ENCODE measurements at regions not wholly inside any gene's neighbourhood (a gene's known extent, or its start where the extent isn't known, plus 50 kb on each side); places are given as distances from the start of the nearest gene placed in this dataset.

DNA sequence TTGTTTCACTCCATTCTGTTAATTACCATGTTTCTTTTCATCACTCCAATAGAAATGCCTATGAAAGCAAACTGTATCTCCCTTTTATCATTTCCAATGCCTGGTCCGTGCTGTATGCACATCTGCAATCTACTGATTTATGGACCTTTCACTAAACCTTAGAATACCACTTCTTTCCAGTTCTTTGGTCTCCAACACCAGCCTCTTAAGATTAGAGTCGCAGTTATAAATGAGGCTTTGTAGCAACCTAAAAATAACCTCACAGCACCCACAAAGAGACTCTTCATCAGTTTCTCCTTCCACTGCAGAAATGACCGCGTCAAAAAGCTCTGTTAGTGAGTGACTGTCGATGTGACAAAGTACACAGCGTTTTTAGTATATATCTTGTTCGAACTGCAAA, 282.6 kb downstream of the ADGRA3 start:
- Histone ChIP-seq H3K79me2 (ENCODE audit: insufficient read depth, low read length) (no peaks in the 10 kb centered on the region), H3K36me3 (ENCODE audit: insufficient read depth, low read length) (no peaks in the 10 kb centered on the region), H3K9ac (ENCODE audit: low read depth, low read length) (no peak overlapping the region), H2AFZ (ENCODE audit: low read depth, low read length) (no peak overlapping the region), H4K20me1 (ENCODE audit: insufficient read depth, low read length) (no peaks in the 10 kb centered on the region), H3K27me3 (ENCODE audit: insufficient read depth, low read length, poor library complexity) (no peaks in the 10 kb centered on the region), H3K4me3 (ENCODE audit: low read depth in 1 of 2, low read length in 2 of 2) (no peak overlapping the region), H3K27ac (ENCODE audit: low read length) (no peak overlapping the region), H3K9me3 (ENCODE audit: insufficient read depth, low read length, severe bottlenecking) (no peaks in the 10 kb centered on the region), H3K4me2 (ENCODE audit: insufficient read depth, low read length) (no peak overlapping the region), H3K4me1 (ENCODE audit: insufficient read depth, low read length) (no peaks in the 10 kb centered on the region)
- DNase-seq: no peak
- no peak for TF ChIP-seq EZH2 (IDR thresholded peaks at IDR 0.05; ENCODE audit: borderline replicate concordance, low read depth, low read length, severe bottlenecking)
- TF ChIP-seq, protein P1, sequence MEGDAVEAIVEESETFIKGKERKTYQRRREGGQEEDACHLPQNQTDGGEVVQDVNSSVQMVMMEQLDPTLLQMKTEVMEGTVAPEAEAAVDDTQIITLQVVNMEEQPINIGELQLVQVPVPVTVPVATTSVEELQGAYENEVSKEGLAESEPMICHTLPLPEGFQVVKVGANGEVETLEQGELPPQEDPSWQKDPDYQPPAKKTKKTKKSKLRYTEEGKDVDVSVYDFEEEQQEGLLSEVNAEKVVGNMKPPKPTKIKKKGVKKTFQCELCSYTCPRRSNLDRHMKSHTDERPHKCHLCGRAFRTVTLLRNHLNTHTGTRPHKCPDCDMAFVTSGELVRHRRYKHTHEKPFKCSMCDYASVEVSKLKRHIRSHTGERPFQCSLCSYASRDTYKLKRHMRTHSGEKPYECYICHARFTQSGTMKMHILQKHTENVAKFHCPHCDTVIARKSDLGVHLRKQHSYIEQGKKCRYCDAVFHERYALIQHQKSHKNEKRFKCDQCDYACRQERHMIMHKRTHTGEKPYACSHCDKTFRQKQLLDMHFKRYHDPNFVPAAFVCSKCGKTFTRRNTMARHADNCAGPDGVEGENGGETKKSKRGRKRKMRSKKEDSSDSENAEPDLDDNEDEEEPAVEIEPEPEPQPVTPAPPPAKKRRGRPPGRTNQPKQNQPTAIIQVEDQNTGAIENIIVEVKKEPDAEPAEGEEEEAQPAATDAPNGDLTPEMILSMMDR (IDR thresholded peaks at IDR 0.05; ENCODE audit: borderline replicate concordance, extremely low read depth, low read length, poor library complexity, severe bottlenecking): no peak
- no peak for ATAC-seq (ENCODE audit: insufficient read depth, low read depth)

- H3K4me1 ChIP-seq (ENCODE audit: insufficient read depth, low read length): no peaks in the 10 kb centered on the region
- DNase-seq (no peak), ATAC-seq (ENCODE audit: insufficient read depth, low read depth) (no peak)
- no peak overlapping the region for H3K4me3 ChIP-seq (ENCODE audit: low read depth in 1 of 2, low read length in 2 of 2)
- H3K36me3 ChIP-seq (ENCODE audit: insufficient read depth, low read length): no peaks in the 10 kb centered on the region
- H2AFZ ChIP-seq (ENCODE audit: low read depth, low read length): no peak overlapping the region
- no peaks in the 10 kb centered on the region for H3K79me2 ChIP-seq (ENCODE audit: insufficient read depth, low read length)
- no peaks in the 10 kb centered on the region for H3K9me3 ChIP-seq (ENCODE audit: insufficient read depth, low read length, severe bottlenecking)
- no peak overlapping the region for H3K27ac ChIP-seq (ENCODE audit: low read length)
- TF ChIP-seq, protein P1 (IDR thresholded peaks at IDR 0.05; ENCODE audit: borderline replicate concordance, extremely low read depth, low read length, poor library complexity, severe bottlenecking): no peak
- no peak for TF ChIP-seq EZH2 (IDR thresholded peaks at IDR 0.05; ENCODE audit: borderline replicate concordance, low read depth, low read length, severe bottlenecking)
- H3K9ac ChIP-seq (ENCODE audit: low read depth, low read length): no peak overlapping the region
- no peaks in the 10 kb centered on the region for H4K20me1 ChIP-seq (ENCODE audit: insufficient read depth, low read length)
- no peaks in the 10 kb centered on the region for H3K27me3 ChIP-seq (ENCODE audit: insufficient read depth, low read length, poor library complexity)
- no peak overlapping the region for H3K4me2 ChIP-seq (ENCODE audit: insufficient read depth, low read length)
Measured at GRCh38 chr4:22220965-22221364, 272.4 kb upstream of the KCNIP4 start.

DNA sequence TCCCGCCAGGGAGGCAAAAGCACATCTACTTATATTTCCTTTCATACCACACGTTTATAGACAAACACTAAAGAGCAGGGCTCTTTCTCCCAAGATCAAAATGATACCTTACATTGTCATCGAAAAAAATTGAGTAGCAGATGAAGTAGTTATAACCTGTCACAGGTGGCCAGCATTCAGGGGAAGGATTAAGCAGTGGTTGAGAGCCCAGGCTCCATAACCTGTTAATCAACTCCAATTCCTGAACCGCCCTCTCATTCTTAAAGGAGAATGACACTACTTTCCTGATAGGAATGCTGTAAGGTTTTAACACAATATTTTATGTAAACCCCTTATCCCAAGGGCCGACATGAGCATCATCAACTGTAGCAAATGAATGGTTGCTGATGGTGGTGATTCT, 268.9 kb upstream of the KCNIP4 start:
- Histone ChIP-seq H4K20me1 (ENCODE audit: insufficient read depth, low read length) (no peaks in the 10 kb centered on the region), H2AFZ (ENCODE audit: low read depth, low read length) (no peak overlapping the region), H3K4me2 (ENCODE audit: insufficient read depth, low read length) (no peak overlapping the region), H3K36me3 (ENCODE audit: insufficient read depth, low read length) (no peaks in the 10 kb centered on the region), H3K27ac (ENCODE audit: low read length) (no peak overlapping the region), H3K9me3 (ENCODE audit: insufficient read depth, low read length, severe bottlenecking) (no peaks in the 10 kb centered on the region), H3K27me3 (ENCODE audit: insufficient read depth, low read length, poor library complexity) (no peaks in the 10 kb centered on the region), H3K4me1 (ENCODE audit: insufficient read depth, low read length) (no peaks in the 10 kb centered on the region), H3K4me3 (ENCODE audit: low read depth in 1 of 2, low read length in 2 of 2) (no peak overlapping the region), H3K9ac (ENCODE audit: low read depth, low read length) (no peak overlapping the region), H3K79me2 (ENCODE audit: insufficient read depth, low read length) (no peaks in the 10 kb centered on the region)
- TF ChIP-seq EZH2 (IDR thresholded peaks at IDR 0.05; ENCODE audit: borderline replicate concordance, low read depth, low read length, severe bottlenecking): no peak
- DNase-seq: no peak
- ATAC-seq (ENCODE audit: insufficient read depth, low read depth): no peak

- no peaks in the 10 kb centered on the region for H3K36me3 ChIP-seq (ENCODE audit: insufficient read depth, low read length)
- no peak for DNase-seq
- H3K9me3 ChIP-seq (ENCODE audit: insufficient read depth, low read length, severe bottlenecking): no peaks in the 10 kb centered on the region
- H2AFZ ChIP-seq (ENCODE audit: low read depth, low read length): no peak overlapping the region
- no peak overlapping the region for H3K9ac ChIP-seq (ENCODE audit: low read depth, low read length)
- no peak for TF ChIP-seq EZH2 (IDR thresholded peaks at IDR 0.05; ENCODE audit: borderline replicate concordance, low read depth, low read length, severe bottlenecking)
- TF ChIP-seq, protein P1 (IDR thresholded peaks at IDR 0.05; ENCODE audit: borderline replicate concordance, extremely low read depth, low read length, poor library complexity, severe bottlenecking): no peak
- ATAC-seq (ENCODE audit: insufficient read depth, low read depth): no peak
- H4K20me1 ChIP-seq (ENCODE audit: insufficient read depth, low read length): no peaks in the 10 kb centered on the region
- no peaks in the 10 kb centered on the region for H3K4me1 ChIP-seq (ENCODE audit: insufficient read depth, low read length)
- no peak overlapping the region for H3K4me3 ChIP-seq (ENCODE audit: low read depth in 1 of 2, low read length in 2 of 2)
- H3K27me3 ChIP-seq (ENCODE audit: insufficient read depth, low read length, poor library complexity): no peaks in the 10 kb centered on the region
- H3K4me2 ChIP-seq (ENCODE audit: insufficient read depth, low read length): no peak overlapping the region
- no peaks in the 10 kb centered on the region for H3K79me2 ChIP-seq (ENCODE audit: insufficient read depth, low read length)
- H3K27ac ChIP-seq (ENCODE audit: low read length): no peak overlapping the region
Measured at GRCh38 chr4:22216278-22216677, 267.7 kb upstream of the KCNIP4 start.
